ENCODE measurements at regions not wholly inside any gene's neighbourhood (a gene's known extent, or its start where the extent isn't known, plus 50 kb on each side); places are given as distances from the start of the nearest gene placed in this dataset.

DNA sequence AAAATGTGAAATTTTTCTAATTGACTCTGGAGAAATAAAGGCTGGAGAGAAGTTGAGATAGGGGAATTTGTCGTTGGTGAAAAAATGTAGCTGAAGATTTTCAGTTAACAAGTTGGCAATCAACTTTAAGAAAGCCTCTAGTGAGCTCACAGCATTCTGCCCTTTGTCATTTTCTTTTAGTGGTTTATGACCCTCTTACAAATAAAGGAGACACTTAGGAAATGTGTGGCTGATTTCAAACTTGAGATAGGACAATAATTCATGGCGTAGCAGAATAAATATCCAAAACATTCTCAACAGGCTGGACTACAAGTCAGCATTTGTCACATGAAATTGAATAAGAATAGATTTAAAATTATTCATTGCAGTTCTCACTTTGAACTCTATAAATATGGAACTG, 412.5 kb upstream of the SPHKAP start:
- no peak overlapping the region for H3K4me3 ChIP-seq
- H3K27ac ChIP-seq = no peak overlapping the region
- no peak for DNase-seq (ENCODE audit: low spot score)
- H3K4me1 ChIP-seq (replicated peaks) = no peaks in the 10 kb centered on the region
- H3K9me3 ChIP-seq = no peaks in the 10 kb centered on the region
- WGBS = 26% methylated on average over 2 of the region's 2 CpGs
- intact Hi-C loops (cut with DNase I) = no loop called here
- H3K36me3 ChIP-seq = no peaks in the 10 kb centered on the region
- H3K27me3 ChIP-seq (replicated peaks; ENCODE audit: insufficient read depth) = no peaks in the 10 kb centered on the region
- no peak for TF ChIP-seq POLR2AphosphoS5 (IDR thresholded peaks at IDR 0.05)
- no peak for TF ChIP-seq CTCF (IDR thresholded peaks at IDR 0.05)
- TF ChIP-seq POLR2A (IDR thresholded peaks at IDR 0.05) = no peak

DNA sequence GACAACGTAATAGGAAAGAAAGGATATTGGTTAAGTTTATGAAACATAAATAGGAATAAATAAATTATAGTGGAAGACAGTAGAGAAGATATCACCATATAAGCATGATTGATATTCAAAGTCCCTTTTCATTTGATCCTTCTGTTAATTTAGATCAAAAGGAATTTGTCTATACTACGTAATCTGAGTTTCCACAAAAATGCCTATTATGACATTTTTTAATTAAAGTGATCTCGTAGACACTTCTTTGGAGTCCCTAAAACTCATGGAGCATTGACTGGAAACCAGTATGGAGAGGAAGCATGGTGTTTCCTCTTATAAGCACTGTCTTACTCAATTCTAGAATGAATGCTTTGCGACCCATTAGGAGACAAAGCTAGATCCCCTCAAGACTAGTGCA, 411.4 kb upstream of the SPHKAP start:
- 68% methylated on average over 4 of the region's 4 CpGs for WGBS

DNA sequence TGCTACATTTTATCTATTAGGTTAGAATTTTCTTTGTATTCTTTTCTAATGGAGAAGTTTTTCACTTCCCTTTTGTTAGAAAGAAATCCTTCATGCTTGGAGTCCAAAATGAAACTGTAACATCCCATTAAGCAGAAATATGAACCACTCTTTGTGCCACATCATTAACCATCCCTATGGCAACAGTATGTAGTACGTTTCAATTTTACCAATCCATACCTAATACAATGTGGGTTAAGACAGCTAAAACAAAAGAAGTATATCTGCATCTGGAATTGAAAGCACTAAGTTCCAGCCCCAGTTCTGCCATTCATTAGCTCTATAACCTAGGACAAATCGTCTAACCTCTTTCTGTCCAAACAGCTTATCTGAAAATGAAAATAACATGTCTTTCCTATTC, 409.2 kb upstream of the SPHKAP start:
- intact Hi-C loops (cut with DNase I) = no loop called here
- Histone ChIP-seq H3K27ac (no peak overlapping the region), H3K27me3 (replicated peaks; ENCODE audit: insufficient read depth) (no peaks in the 10 kb centered on the region), H3K4me3 (no peak overlapping the region), H3K4me1 (replicated peaks) (no peaks in the 10 kb centered on the region), H3K9me3 (no peaks in the 10 kb centered on the region), H3K36me3 (no peaks in the 10 kb centered on the region)
- 85% methylated on average over 2 of the region's 2 CpGs for WGBS
- TF ChIP-seq CTCF (IDR thresholded peaks at IDR 0.05) (no peak), POLR2A (IDR thresholded peaks at IDR 0.05) (no peak), POLR2AphosphoS5 (IDR thresholded peaks at IDR 0.05) (no peak)
- DNase-seq (ENCODE audit: low spot score) = no peak

More for the DNA sequence above, 411.4 kb upstream of the SPHKAP start:
- H3K27ac ChIP-seq = no peak overlapping the region
- no peak overlapping the region for H3K4me3 ChIP-seq
- H3K27me3 ChIP-seq (replicated peaks; ENCODE audit: insufficient read depth) = no peaks in the 10 kb centered on the region
- no peaks in the 10 kb centered on the region for H3K9me3 ChIP-seq
- intact Hi-C loops (cut with DNase I) = no loop called here
- no peak for DNase-seq (ENCODE audit: low spot score)
- H3K36me3 ChIP-seq = no peaks in the 10 kb centered on the region
- no peaks in the 10 kb centered on the region for H3K4me1 ChIP-seq (replicated peaks)
- TF ChIP-seq POLR2A (IDR thresholded peaks at IDR 0.05) (no peak), CTCF (IDR thresholded peaks at IDR 0.05) (no peak), POLR2AphosphoS5 (IDR thresholded peaks at IDR 0.05) (no peak)

DNA sequence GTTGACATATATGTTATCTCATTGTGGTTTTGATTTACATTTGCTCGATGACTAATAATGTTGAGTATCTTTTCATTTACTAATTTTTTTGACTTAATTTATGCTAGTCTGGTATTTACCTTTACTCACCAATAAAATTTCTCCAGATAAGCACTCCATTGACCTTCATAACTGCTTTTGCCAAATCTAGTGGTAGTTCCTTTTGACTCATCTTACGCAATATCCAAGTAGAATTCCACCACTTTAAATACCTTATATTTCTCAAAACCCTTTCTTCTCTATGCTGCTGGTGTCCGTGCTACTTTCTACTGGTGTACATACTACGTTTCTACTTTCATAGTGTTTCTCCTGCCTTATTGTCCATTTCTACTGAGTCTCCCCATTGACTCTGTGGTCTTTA, 407.6 kb upstream of the SPHKAP start:
- intact Hi-C loops (cut with DNase I) = no loop called here
- DNase-seq (ENCODE audit: low spot score) = no peak
- no peaks in the 10 kb centered on the region for H3K36me3 ChIP-seq
- H3K4me3 ChIP-seq = no peak overlapping the region
- WGBS = 71% methylated on average over 4 of the region's 4 CpGs
- TF ChIP-seq CTCF (IDR thresholded peaks at IDR 0.05) = no peak
- no peak for TF ChIP-seq POLR2A (IDR thresholded peaks at IDR 0.05)
- TF ChIP-seq POLR2AphosphoS5 (IDR thresholded peaks at IDR 0.05) = no peak
- no peak overlapping the region for H3K27ac ChIP-seq
- H3K27me3 ChIP-seq (replicated peaks; ENCODE audit: insufficient read depth) = no peaks in the 10 kb centered on the region
- H3K4me1 ChIP-seq (replicated peaks) = no peaks in the 10 kb centered on the region
- no peaks in the 10 kb centered on the region for H3K9me3 ChIP-seq

- no peak for DNase-seq (ENCODE audit: low spot score)
- intact Hi-C loops (cut with DNase I) = no loop called here
- Histone ChIP-seq H3K9me3 (no peaks in the 10 kb centered on the region), H3K36me3 (no peaks in the 10 kb centered on the region), H3K27me3 (replicated peaks; ENCODE audit: insufficient read depth) (no peaks in the 10 kb centered on the region), H3K27ac (no peak overlapping the region), H3K4me1 (replicated peaks) (no peaks in the 10 kb centered on the region), H3K4me3 (no peak overlapping the region)
- TF ChIP-seq POLR2AphosphoS5 (IDR thresholded peaks at IDR 0.05) = no peak
- TF ChIP-seq CTCF (IDR thresholded peaks at IDR 0.05) = no peak
- TF ChIP-seq POLR2A (IDR thresholded peaks at IDR 0.05) = no peak
Observed at GRCh38 chr2:228581731-228582130, 400.2 kb upstream of the SPHKAP start.
